HG03378 (cell line): ENCODE measurements at regions not wholly inside any gene's neighbourhood (a gene's known extent, or its start where the extent isn't known, plus 50 kb on each side); places are given as distances from the start of the nearest gene placed in this dataset.

Experiments
- ATAC-seq: cut with Tn5 transposase; IDR thresholded peaks from one replicate; pipeline ENCODE4 v1.9.1; 2021; ENCODE audit warnings: mild to moderate bottlenecking, moderate library complexity; ENCODE audit not compliant: unreplicated experiment

DNA sequence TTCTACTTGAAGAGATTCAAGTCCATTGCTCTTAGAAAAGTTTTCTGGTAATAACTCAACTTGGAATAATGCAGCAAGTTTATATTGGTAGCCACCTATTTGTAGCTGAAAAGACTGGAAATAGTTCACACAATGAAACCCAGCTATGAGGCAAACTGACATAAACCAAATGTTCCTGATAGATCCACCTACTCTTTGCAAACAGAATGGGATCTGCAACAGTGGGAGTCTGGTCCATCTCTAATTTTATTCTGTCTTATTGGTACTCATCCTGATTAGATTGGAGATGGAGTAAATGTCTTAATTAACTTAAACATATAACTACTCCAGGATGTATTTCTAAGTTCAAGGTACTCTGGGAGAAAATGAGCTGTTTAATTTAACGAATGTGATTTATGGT is 438.0 kb downstream of the OLFM4 start:
- no peak for ATAC-seq

DNA sequence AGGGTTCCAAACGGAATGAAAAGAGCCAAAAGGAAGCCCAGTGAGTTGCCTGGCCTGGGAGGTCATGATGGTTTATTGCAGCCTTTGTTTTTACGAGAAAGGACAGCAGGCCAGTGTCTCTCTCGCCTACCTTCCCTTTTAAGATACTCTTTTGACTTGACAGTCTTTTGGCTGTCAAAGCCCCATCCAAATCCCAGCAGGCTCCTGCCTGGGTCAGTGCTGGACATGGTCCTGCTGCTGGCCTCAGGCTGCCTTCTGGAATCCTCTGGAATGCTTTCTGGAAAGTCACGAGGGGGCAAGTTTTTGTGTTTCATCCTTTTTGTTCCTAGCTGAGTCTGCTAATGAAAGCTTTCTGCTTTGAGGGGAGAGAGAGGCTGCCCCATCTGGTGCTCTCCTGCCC is 444.8 kb downstream of the OLFM4 start:
- no peak for ATAC-seq

DNA sequence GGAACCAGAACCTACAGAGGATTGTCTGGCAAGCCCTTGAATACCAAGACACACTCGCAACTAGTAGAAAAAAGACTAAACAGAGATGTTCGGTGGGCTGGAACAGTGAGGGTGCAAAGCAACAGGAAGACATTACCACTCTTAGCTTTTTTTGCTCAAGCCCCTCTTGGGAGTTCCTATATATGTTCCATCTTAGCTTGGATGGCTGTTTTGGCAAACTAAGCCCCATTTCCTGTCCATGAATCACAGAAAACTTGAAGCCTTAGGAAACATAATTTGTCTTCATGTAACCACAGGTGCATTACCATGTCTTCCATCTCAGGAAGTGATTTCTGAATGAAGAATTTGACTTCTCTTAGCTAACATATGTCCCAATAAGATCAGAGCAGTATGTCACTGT is 446.3 kb downstream of the OLFM4 start:
- no peak for ATAC-seq

DNA sequence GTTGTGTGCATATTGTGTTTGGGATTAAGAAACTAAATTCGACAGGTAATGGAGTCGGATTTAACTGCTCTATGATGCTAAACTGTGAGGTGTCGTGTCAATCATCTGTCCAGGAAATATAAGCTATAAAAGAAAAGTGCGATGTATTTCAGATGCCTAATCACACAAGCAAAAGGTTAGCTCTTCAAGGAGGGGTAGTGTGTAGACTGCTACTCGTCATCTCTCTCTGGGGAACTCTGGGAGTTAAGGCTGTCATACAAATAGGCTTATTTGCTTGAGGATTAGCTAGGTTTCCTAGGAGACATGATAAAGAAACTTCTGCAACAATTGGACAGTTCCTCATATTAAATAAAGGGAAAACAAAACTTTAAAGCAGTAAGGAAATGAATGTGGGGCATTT is 462.1 kb downstream of the OLFM4 start:
- ATAC-seq: no peak

DNA sequence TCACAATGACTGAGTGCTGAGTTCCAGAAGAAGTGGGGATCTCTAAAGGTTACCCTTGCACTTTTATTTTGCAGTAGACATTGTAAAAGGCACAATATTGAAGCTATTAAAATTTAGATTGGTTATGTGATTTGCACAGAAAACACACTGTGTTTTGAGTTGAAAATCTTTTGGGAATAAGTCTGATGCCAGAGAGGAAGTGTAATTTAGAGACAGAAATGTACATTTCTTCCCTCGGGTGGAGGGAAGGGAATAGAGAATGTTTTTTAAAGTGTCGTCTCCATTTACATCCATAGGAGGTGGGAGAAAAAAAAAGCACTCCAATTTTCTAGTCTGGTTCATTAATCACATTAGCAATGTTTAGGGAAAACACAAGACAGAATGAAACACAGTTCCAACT is 465.8 kb downstream of the OLFM4 start:
- ATAC-seq: no peak

DNA sequence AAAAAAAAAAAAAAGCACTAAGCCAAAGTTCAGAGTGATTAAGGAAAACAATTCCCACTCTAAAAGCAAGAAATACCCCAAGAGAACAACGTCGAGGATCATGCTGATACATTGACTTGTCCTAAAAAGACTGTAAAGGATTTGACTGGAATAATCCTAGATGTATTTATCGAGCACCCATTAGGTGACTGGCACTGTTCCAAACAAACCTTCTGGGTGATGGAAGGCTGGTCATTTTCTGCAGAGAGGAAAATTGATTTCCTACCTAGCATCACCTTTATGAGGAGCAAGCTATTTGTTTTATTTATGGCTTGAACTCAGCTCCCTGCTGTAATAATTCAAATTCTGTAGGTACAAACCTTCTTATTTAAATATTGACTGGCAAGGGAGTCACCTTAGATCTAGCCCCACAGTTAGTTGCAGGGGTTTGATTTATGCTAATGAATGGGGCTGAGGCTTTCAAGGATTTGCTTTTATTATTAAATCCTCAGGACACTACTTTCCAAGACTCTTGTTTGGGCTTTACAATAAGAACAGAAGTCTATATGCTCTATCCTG is 471.0 kb downstream of the OLFM4 start:
- ATAC-seq: no peak

DNA sequence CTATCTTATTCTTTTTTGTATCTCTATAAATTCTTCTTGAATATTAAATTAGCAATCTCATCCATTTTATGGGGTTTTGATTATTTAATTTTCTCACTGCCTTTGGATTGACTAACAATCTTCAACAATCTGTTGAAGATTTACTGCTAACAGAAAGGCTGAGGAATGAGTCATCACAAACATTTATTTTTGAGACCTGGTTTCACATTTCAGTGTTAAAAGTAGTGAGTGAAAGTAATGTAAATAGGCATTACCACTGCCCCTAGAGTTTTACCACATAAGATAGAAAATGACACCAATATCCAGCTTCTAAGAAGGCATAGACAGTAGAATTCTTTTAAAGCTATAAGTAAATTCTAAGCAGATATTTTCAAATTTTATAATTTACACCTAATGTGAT is 472.8 kb downstream of the OLFM4 start:
- peak; percentile 55 for ATAC-seq

DNA sequence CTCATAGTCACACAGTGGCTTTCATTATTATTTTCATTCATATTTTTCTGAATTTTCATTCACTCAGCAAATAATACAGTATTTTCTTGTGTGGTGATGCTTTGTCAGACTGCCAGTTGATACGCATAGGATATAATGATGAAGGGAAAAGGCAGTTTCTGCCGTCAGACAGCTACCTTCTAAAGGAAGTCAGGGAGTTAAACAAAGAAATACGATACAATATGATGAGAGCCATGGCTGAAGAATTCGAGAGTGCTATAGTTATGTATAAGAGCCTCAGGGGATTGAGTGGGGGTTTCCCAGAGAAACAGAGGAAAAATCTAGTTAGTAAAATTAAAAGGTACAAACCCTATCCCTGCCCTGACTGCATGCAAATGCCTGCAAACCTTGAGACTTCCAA is 479.1 kb downstream of the OLFM4 start:
- ATAC-seq: no peak

DNA sequence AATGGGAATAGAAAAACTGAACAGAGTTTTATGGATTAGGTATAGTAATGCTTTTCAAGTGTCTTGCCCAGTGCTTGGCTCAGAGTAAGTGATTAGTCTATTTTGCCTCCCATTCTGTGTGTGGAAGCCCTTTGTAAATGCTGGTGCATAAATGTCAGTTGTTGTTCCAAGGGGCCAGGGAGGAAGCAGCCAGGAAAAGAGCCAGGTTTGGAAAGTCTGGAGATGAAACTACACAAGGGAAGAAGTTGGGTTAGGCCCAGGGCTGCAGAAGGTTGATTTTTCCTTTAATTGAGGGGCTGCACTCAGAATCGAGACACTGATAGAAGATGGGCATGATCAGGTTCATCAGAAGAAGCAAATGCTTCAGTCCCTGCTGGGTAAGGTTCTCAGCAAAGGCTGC is 484.0 kb downstream of the OLFM4 start:
- ATAC-seq: no peak

DNA sequence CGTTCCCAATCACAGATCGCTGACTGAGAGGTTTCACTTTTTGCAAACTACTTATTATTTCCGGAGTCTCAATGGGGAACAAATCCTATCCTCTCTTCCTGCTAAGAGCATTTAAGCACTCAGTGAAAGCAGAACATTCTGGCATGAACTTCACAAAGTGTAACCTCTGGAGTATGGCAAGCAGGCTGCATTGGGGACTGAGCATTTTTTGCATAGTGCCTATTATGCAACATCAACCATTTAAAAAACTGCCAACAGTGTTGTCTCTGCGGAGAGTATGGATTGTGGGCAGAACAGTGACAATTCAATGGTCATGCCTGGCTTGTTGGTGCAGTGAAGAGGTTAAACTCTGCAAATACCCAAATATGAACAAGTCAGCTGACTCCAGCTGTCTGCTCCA is 484.6 kb downstream of the OLFM4 start:
- no peak for ATAC-seq

DNA sequence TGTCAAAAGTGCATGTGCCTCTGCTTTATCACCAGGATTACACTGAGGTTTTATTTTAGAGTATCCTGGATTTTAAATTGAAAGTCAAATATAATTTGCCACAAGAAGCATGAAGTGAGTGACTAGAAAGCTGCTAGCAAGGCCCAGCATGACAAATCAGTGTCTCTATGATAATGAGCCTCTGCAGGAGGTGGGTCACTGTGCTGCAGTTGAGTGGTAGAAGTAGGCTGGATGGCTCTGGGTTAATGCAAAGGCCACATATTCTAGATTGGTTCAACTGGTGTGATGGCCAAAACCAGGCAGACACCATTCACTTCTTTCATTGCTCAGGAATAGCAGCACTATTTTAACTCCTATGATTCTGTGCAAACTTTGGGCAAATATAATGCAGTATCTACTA is 491.5 kb downstream of the OLFM4 start:
- ATAC-seq: no peak

DNA sequence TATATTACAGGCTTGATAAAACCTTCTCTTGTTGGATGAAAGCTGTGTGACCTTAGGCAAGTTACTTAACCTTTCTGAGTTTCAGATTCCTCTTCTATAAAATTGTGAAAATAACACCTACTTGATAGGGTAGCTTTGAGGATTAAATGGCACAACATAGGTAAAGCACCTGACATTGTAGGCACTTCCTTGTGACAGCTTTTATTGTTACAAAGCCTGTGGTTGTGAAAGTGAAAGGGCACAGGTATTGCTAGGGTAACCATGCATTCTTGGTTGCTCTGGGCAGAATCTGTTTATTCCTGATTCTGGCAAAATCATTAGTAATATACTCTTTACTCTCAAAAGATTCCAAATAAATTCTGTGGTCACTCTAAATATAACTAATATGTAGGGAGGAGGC is 493.4 kb downstream of the OLFM4 start:
- ATAC-seq: no peak

DNA sequence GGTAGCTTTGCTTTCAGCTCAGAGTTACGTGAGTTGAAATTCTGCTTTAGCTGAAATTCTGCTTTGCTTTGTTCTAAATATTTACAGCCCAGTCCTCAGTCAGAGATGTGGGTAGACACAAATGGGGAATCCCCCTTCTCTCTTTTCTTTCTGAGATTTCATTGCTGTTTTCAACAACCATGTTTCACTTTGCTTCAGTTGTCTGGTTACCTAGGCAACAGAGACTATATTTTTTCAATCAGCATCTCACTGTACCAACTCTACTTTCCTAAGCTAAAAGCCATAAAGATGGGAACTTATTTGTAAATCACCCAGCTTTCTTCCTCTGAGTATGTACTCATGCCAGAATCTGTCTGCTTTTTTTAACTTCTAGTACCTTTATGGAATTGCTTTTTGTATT is 509.0 kb downstream of the OLFM4 start:
- ATAC-seq: no peak

DNA sequence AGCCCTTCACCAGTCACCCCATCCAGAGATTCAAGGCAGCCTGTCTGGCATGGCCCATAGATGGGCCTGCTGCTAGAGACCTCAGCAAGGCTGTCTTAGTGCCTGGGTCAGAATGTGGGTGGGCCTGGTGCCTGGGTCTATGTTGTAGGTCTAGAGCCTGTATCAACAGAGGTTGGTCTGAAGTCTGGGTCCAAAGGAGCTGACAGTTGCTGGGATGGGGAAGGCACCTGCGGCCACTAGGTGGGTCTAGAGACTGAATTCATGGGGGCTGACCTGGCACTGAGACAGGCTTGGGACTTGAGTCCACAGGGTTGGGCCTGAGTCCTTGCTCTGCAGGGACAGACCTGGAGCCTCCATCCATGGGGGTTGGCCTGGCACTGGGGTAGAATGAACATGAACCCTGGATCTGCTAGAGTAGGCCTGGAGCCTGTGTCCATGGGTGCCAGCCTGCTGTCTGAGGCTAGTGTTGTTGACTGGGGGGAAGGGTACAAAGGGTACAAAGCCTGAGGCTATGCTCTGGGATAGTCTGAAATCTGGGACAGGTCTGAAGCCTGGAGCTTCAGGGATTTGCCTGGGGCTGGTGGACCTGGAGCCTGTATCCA is 516.8 kb downstream of the OLFM4 start:
- ATAC-seq: no peak

DNA sequence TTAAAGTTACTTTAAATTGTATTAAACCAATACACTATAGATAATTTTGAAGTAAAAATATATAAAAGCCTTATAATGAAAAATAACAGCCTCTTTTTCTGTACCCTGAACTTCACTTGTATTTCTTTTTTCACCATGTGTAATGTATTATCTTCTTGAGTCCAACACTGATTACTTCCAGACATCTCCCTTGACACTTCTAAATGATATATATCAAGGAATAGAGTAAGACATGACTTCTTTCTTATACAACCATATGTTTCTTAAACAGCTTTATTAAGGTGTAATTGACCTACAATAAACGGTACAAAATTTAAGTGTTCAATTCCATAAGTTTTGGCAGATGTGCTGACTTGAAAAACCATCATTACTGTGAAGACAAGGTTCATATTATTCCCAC is 531.9 kb downstream of the OLFM4 start:
- no peak for ATAC-seq

DNA sequence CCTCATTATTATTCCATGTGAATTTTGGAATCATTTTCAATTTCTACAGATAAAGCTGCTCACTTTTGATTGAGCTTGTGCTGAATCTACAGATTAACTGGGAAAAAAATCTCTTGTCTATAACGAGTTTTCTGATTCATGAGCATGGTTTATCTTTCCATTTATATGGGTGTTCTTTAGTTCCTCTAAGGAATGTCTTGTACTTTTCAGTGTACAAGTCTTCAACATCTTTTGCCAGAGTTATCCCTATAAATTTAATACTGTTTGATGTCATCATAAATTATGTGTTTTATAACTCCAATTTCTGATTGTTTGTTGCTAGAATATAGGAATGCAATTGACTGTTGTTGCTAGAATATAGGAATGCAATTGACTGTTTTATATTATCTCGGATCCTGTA is 533.8 kb downstream of the OLFM4 start:
- ATAC-seq: no peak

DNA sequence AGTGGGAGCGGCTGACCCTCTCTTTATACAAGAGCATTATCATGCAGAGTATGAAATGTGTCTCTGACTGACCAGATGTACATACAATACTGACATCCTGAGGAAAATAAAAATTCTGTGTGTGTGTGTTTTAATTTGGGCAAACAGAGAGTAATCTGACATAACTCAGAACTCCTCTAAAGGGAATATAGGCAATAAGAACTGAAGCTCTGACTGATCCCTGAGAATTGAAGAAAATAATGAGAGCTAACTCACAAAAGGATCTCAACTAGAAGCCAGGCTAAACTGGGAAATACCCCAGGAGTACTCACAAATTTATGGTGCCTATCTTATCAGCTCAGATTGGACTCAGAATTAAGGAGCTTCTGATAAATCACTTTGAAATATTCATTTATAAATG is 539.9 kb downstream of the OLFM4 start:
- ATAC-seq: no peak

DNA sequence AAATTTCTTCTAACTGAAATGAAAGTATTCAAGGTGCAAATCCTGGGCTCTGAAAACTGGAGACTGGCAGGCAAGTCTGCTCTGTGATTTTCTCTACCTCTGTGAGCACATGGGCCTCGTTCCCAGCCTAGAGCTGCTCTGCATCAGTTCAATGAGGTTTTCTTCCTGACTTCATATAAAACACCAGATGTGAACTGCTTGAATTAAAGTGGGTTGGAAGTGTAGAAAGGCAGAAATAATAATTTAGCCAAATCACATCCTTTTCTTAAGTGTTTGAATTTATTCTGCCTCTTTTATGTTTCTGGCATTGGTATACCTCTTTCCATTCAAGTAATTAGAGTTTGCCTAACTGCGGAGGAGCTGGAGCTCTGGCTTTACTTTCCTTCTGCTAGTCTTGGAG is 540.8 kb downstream of the OLFM4 start:
- no peak for ATAC-seq

DNA sequence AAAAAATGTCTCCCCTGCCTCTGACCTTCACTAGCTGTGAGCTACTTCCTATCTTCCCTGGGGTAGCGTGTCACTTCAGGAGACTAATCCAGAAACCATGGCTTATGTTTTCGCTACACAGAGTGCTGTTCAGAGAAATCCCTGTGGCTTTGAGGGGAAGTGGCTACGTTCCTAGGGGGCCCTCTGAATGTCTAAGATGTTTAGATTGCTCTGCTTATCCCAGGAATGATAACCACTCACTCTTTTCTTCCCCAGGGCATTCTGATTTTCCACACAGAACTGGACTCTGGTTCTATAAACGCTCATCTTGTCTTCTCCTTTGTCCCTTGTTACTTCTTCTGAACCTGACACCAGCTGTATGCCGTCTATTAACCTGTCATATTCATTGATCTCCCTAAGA is 572.5 kb downstream of the OLFM4 start:
- no peak for ATAC-seq

DNA sequence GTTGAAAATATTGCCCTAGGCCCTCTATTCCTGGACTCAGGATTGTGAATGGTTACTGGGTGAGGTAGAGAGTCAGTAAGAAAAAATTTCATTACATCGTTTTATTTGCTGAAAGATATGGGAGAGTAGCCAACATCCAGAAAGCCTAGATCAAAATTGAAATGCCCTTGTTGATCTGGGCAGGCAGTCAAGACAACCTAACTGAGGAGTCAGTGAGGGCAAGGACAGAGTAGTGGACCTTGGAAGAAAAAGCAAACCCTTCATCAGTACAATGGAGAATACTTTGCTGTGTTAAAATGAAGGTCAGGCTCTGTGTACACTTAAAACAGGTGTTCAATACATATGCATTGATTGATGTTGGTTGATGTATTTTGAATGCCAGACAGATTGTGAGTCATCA is 576.7 kb downstream of the OLFM4 start:
- ATAC-seq: no peak

DNA sequence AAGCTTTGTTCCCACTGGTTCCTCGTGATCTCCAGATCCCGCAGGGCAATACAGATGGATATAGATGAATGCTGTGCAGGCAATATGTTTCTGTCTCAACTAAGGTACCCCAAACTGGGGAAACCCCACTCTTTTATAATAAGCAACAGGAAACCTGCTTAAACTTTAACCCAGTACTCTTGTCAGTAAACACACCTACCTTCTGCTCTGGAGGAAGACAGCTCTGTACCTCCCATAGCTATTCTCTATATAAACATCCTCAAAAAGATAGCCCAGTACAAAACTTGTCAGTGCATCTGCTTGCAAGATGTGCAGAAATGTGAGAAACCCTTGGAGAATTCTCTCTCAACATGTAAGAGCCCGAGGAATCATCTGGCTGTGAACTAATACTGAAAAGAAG is 583.6 kb downstream of the OLFM4 start:
- ATAC-seq: no peak

DNA sequence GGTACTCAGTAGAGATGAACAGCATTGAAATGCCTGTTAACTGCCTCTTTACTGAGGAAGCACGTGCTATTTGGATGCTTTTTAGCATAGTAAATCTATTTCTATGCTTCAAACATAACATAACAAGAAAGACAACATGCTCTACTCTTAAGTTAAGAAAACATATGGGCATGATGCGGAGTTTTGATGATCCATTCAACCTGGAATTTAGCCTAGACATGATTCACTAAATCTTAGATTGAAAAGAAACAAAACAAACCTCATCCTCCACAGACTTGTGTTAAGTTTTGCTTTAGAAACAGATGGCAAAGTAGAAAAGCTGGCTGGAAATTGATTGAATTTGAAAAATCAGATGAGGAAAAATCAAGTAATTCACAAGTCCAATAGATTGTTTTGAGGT is 593.8 kb downstream of the OLFM4 start:
- no peak for ATAC-seq

DNA sequence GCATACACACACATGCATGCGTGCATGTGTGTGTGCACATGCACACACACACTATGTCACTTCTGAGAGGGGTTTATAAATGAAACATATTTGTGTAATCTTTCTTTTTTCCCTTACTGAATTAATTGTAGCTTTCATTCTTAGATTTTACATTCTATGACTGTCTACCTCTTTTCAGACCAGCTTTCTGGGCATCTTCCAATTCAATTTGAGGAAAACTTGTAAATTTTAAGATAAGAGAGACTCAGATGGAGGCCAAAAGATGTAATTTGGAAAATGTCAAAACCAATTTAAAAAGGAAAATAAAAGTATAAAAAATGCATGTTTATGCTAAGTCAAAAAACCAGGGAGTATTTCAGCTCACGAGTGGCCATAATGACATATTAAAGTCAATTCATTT is 594.5 kb downstream of the OLFM4 start:
- ATAC-seq: no peak
